Iris pigment epithelial cell (primary cell): ENCODE measurements at regions not wholly inside any gene's neighbourhood (a gene's known extent, or its start where the extent isn't known, plus 50 kb on each side); places are given as distances from the start of the nearest gene placed in this dataset.

ENCODE experiments used
- DNase-seq: peaks from one replicate; pipeline ENCODE4 v3.0.0-alpha.2; 2011; ENCODE audit warnings: low read depth

DNA sequence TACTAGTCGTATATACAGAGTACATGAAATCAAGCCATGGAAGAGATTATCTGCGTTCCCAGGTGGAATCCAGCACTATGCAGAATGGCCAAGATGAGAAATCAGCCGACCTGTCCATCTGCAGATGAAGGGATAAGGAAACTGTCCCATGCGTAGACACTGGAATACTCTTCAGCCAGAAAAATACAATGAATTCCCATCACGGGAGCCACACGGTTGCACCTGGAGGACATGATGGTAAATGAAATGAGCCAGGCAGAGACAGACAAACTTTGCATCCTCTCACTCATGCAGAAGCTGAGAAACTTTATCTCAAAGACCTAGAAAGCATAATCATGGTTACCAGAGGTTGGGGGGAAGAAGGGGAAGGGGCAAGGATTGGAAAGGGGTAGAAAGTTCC is 111.9 kb upstream of the TOP3B start:
- no peak for DNase-seq

DNA sequence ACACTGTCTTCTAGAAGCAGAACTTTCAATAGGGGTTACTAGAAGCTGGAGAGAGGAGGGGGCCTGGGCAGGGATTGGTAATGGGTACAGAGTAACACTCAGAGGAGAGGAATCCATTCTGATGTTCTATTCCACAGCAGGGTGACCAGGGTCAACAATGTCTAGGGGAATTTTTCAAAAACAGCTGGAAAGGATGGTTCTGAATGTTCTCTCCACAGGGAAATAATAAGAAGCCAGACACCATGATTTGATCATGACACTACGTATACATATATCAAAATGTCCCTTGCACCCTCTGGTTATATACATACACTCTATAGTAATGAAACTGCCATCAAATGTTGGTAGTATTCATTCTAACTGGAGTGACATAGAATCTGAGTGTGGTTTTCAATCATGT is 111.2 kb upstream of the TOP3B start:
- no peak for DNase-seq

DNA sequence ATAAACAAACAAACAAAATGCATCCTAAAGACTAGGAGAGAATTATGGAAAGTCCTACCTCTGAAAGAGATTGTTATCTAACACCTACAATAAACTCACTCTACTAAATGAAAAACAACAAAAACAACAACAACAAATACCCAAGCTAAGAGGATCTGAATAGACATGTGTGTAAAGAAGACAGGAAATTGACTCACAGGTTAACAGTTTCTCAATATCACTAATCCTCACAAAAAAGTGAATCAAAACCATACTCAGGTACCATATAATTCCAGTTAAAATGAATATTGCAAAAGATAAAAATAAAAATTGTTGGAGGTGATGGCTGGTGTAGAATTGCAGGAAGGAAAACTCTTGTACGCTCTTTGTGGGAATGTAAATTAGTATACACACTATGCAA is 110.4 kb upstream of the TOP3B start:
- DNase-seq = no peak

DNA sequence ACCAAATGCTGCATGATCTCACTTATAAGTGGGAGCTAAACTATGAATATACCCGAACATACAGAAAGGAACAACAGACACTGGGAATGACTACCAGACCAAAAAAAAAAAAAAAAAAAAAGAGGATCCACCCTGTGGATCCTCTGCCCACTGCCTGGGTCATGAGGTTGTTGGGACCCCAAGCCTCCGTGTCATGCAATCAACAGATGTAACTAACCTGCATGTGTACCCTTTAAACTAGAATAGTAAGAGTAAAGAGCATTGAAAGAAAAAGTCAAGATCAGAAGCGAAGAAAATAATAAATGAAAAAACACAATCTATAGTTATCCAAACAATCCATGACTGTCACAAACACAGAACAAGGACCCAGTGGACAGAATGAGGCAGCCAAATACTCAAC is 109.5 kb upstream of the TOP3B start:
- DNase-seq = no peak

DNA sequence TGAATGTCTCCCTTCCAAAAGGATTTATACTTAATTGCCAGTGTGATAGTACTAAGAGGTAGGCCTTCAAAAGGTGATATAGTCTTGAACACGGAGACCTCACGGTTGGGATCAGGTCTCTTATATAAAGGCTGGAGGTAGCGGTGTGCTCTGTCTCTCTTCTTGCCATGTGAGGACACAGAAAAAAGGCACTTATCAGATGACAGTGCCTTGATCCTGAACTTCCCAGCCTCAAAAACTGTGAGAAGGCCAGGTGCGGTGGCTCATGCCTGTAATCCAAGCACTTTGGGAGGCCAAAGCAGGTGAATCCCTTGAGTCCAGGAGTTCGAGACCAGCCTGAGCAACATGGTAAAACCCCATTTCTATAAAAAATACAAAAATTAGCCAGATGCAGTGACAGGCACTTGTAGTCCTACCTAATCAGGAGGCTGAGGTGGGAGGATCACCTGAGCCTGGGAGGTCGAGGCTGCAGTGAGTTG is 108.9 kb upstream of the TOP3B start:
- DNase-seq = no peak

DNA sequence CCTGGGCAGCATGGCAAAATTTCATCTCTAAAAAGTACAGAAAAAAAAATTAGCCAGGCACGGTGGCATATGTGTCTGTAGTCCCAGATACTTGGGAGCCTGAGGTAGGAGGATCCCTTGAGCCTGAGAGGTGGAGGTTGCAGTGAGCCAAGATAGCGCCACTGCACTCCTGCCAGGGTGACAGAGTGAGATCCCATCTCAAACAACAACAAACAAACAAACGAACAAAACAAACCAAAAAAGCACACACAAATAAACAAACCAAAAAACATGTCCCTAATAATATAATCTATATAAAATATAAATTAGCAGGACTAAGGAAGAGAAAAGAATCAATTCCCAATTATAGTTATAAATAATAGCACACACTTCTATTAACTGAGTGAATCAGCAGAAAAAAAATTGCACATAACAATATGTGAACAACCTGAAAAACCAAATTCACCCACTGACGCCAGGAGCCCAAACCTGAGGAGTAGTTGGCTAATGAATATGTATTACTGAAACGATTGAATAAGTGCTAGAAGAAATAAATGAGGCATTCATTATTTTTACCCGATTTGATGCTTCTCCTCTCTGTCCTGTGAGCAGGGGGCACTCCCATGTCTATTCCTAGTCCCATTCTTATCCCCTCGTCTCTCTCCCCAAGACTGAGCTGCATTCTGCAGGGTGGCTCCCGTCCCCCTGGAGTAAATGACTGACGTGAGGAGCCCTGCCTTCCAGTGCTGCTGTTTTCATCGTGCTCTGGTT is 108.2 kb upstream of the TOP3B start:
- no peak for DNase-seq

DNA sequence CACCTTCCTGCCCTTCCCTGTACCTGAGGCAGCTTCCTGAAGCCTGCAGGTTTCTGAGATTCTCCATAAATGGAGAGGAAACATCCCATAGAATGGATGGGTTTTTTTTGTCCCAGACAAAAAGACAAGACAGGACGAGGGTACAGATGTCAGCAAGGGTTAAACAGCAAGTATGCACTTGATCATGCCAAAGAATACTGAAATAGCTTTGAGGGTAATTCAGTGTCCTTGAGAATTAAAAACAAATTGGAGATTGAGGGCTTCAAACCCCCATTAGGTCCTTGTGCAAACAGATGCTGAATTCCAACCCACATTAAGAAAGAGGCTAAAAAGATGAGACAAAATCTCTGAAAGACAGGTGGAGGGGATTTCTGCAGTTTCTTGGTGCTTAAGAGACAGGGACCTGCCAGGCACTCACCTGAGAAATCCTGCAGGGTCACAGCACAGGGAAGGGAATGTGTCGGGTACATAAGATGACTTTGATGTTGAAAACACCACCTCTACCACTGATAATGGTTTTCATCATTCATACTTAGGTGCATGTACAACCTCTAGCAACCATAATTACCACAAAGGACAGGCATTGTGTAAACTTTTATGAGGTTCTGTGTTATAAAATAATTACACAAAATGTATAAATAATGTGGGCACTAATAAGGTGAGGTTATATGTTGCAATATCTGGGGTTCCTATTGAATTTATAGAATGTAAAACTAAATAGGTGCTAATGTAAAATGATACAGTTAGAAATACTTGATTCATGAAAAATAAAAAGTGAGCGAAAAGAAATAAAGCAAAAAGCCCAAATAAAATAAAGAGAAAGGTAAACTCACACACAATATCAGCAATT is 107.1 kb upstream of the TOP3B start:
- no peak for DNase-seq

DNA sequence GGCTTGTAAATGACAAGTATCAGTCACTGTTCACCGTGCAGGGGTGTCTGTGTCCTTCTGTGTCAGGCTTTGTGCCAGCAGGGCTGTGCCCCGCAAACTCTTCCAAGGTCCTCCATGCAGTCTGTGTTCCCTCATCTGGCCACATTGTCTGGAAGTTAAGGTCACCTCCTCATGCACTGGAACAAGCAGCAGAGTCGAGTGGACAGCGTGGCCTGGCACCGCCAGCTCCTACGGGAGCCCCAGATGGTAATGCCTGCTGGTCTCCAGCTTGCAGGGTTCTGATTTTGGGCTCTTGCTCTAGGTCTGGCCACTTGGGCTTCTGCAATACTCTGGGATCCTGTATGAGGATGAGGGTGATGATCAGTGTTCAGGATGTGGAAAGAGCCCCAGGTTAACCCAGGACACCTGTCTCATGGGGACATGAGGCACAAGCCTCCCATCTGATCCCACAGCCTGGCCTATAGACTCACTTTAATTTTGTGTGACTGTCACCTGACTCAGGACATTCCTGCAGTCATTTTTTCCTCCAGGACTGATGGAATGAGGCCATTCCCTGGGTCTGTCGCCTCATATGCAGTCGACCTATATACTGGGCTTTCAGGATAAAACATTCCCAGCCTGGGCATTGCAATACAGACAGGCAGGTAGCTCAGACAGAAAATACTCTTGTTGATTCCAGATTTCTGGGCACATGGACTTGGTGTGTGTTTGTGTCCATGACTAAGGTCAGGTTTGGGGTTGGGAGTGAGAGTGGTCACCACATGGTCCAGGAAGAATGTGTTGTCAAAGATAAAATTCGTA is 106.3 kb upstream of the TOP3B start:
- DNase-seq = no peak

DNA sequence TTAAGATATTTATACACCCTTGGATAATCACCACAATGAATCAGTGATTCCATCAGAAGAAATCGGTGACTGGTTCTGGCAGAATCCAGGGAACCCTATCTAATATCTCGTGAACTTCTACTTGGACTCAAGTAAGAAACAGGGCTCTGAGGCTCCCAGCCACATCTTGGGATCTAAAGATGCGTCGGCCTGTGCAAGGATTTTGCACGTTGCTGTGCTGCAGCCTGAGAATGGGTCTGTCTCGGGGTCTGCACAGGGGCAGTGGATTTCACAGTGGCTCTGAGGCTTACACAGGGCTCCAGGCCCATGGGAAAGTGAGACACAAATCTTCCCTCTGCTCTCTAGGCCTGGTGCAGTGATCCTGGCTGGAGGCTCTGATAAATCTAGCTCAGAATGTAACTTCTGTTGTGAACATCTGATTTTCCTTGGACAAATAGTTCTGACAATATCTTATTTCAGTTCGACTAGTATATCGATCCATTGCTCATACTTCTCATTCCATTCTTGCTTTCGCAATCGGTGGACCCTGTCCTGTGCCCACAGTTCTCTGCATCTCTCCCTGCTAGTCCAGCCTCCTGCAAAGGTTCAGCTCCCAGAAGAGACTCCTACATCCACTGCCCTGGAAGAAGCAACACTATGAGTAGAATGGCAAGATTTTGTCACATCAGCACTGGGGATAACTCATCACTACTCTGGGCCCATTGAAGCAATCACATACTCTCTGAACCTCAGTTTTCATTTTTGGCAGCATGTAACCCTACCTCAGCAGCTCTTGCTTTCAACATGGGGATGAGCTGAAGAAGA is 105.5 kb upstream of the TOP3B start:
- no peak for DNase-seq

DNA sequence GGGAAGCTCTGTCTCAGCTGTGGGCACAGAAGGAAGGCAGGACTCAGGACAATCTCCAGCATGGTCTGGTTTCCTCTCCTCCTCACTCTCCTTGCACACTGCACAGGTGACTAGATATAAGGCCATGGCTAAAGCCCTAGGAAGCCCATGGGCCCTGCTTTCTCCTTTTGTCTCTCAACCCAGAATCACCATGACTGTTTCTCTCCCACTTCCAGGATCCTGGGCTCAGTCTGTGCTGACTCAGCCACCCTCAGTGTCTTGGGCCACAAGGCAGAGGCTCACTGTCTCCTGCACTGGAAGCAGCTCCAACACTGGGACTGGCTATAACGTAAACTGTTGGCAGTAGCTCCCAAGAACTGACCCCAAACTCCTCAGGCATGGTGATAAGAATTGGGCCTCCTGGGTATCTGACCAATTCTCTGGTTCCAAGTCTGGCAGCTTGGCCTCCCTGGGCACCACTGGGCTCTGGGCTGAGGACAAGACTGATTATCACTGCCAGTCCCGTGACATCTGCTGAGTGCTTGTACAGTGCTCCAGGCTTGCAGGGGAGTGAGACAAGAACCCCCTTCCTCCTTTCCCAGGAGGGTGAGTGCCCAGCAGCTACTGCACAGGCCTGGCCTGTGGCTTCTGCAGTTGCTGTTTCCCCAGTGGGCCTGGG is 104.0 kb upstream of the TOP3B start:
- DNase-seq = peak; percentile 11

DNA sequence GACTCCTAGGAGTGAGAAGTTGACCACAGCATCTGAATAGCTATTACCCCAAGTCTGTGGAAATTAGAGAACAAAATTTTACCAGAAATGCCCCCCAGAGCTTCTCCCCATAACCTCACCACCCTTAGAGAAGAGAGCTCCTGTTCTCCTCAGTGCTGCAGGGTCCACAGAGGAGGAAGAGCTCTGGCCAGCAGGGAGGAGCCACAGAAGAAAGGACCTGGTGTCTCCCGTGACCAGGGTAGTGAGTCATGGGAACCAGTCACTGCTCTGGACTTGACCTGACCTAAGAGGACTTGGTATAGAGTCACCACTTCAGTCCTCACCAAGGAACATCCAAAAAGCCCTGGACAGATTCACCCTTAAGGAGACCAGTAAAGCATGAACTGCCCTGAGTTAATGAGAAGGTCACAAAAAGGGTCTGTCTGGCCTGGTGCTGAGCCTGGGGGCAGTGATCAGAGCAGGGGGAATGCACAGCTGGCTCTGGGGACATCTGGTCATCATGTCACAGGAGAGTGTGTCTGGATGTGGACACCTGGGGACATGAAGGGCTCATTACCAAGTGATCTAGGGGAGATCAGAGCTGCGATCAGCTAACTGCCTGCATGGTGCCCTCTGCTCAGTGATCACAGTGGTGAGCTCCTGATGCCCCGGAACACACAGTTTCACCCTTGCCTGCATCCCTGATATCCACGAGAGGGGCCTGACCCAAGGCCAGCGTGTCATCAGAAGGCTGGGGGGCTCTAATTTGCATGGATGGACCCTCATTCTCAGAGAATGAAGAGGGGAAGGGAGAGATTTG is 103.3 kb upstream of the TOP3B start:
- DNase-seq = peak; percentile 24

DNA sequence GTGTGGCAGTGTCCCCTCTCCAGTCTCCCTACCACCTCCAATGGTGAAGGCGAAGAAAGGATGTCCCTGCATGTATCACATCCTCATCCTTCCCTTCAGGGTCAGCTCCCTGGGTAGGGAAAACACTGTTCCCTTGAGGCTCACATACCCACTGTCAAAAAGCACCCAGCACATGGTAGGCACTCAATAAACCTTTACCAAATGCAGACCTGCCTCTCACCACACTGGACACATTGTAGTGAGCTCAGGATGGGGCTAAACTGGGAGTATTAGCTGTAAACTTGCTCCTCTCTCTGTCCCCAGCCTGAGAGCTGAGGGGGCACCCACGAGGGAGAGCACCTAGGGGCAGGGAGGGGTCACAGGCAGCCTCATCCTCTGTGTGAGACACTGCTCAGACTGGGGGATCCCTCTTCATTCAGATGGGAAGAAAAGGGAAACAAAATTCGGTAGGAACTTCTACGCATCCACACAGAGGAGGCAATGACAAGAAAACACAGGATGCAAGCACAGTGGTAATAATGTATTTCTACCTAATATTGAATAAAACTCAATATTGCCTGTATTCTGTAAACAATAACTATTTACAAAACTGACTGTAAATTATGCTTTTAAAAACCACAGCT is 101.6 kb upstream of the TOP3B start:
- no peak for DNase-seq

DNA sequence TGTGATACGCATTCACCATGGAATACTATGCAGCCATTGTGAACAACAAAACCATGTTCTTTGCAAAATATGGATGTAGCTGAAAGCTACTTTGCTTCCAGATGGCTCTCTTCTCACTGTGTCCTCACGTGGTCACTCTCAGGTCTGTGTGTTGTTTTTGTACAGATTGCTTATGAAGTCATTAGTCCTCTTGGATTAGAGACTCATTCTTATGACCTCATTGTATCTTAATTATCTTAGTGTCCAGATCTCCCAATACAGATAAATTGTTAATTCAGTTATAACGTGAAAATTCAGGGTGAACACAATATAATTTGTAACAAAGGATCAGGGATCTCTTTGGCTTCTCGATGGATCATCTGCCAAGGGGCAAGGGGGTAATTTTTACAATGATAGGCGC is 100.4 kb upstream of the TOP3B start:
- no peak for DNase-seq

DNA sequence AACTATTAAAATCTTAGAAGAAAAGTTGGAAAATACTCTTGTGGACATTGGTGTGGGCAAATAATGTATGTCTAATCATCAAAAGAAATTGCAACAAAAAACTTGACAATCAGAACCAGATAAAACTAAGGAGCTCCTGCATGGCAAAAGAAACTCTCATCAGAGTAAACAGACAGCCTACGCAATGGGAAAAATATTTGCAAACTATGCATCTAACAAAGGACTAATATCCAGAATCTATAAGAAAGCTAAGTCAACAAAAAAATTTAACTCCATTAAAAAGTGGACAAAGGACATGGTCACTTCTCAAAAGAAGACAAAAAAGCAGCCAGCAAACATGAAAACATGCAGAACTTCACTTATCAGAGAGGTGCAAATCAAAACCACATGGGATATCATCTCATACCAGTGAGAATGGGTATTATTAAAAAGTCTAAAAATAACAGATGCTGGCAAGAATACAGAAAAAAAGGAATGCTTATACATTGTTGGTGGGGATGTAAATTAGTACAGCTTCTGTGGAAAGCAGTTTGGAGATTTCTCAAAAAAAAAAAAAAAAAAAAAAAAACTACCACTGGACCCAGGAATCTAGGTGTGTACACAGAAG is 99.7 kb upstream of the TOP3B start:
- no peak for DNase-seq

DNA sequence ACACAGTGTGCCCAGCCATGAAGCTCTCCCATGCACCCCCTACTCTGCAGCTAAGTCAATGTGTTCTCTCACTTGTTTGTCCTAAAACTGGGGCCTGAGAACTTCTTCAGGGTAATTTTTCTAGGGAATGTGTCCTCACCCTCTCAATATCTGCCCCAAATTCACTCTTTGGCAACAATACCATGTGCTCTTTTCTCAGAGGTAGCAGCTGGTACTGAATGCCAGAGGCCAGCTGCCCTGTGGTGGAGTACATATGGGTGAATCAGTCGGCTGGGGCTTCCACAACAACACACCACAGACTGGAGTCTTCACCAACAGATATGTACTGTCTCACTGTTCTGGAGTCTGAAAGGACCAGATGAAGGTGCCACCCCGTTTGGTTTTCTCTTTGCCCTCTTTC is 97.7 kb upstream of the TOP3B start:
- no peak for DNase-seq

DNA sequence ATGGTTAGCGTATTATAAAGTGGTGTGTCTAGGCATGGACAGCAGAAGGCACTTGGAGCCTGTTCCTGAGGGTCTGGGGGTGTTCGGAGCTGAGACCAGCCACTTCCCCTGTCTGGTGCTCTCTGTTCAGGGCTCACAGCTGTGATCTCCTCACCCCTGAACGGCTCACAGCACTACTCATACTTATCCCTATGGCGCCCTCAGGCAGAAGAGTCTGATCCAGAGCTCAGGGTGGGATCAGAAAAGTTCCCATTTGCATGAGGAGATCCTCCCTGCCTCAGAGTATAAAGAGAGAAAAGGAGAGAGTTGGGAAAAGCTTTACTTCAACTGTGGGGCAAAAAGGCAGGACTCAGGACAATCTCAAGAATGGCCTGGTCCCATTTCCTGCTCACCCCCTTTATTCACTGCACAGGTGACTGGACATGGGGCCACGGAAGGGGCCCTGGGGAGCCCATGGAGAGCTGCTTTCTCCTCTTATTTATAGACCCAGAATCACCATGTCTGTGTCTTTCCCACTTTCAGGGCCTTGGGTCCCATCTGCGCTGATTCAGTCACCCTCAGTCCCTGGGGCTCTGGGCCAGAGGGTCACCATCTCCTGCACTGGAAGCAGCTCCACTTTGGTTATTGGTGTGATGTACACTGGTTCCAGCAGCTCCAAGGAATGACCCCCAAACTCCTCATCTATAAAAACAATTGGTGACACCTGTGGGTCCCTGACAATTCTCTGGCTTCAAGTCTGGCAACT is 97.0 kb upstream of the TOP3B start:
- no peak for DNase-seq

DNA sequence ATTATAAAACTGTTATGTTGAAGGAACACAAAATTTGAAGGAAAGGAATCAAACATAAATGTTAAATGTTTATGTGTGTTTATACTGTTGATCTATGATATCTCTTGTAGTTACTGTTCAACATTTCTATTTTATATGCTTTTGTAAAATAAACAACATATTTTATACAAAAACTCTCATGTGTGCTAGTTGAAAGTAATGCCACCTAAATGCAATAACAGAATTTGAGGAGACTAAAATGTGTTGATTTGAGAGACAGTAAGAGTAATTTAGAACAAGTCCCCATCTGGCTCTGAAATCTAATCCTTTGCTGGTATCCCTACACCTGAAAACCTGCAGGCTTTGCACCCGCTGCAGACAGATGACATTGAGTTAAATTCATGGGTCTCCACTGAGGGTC is 95.7 kb upstream of the TOP3B start:
- DNase-seq = no peak

DNA sequence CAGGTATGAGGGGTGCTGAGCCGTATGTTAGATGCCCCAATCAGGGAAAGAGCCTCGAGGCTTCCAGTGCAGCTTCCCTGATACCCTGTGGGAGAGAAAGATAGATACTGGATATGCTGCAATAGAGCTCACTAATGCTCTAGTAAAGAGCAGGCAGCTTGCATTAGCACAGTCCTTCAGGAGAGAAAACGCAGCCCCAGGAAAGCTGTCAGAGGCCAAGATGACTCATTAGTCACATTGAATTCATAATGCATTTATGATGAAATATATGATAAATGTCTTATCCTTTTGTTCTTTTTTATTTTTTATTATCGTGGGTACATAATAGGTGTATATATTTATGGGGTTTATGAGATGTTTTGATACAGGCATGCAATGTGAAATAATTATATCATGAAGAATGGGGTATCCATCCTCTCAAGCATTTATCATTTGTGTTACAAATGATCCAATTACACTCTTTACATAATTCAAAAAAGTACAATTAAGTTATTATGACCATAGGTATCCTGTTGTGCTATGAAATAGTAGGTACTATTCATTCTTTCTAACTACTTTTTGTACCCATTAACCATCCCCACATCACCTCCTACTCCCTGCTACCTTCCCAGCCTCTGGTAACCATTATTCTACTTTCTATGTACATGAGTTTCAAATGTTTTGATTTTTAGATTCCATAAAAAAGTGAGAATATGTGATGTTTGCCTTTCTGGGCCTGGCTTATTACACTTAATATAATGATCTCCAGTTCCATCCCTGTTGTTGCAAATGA is 94.5 kb upstream of the TOP3B start:
- DNase-seq = peak; percentile 52
